Ishikawa (cell line): ENCODE measurements at regions not wholly inside any gene's neighbourhood (a gene's known extent, or its start where the extent isn't known, plus 50 kb on each side); places are given as distances from the start of the nearest gene placed in this dataset.

Experiments used
- CEBPB ChIP-seq: IDR thresholded peaks from 2 replicates; pipeline ENCODE4 v1.6.1; 2012
- CREB1 ChIP-seq: IDR thresholded peaks from 2 replicates; pipeline ENCODE4 v1.6.1; 2012; ENCODE audit warnings: low read depth
- EGR1 ChIP-seq: IDR thresholded peaks from 2 replicates; pipeline ENCODE4 v1.6.1; 2012
- EP300 ChIP-seq: IDR thresholded peaks from 2 replicates; pipeline ENCODE4 v1.6.1; 2012; ENCODE audit warnings: borderline replicate concordance
- FOXM1 ChIP-seq: IDR thresholded peaks from 2 replicates; pipeline ENCODE4 v1.6.1; 2012; ENCODE audit warnings: low read depth, borderline replicate concordance
- NFIC ChIP-seq: IDR thresholded peaks from 2 replicates; pipeline ENCODE4 v1.6.1; 2012
- RAD21 ChIP-seq: IDR thresholded peaks from 2 replicates; pipeline ENCODE4 v1.6.1; 2012; ENCODE audit warnings: low read depth
- TAF1 ChIP-seq: IDR thresholded peaks from 2 replicates; pipeline ENCODE4 v1.6.1; 2012; ENCODE audit warnings: low read depth, mild to moderate bottlenecking
- TCF12 ChIP-seq: IDR thresholded peaks from 2 replicates; pipeline ENCODE4 v1.6.1; 2012; ENCODE audit warnings: low read depth
- TEAD4 ChIP-seq: IDR thresholded peaks from 2 replicates; pipeline ENCODE4 v1.6.1; 2012
- YY1 ChIP-seq: IDR thresholded peaks from 2 replicates; pipeline ENCODE4 v1.6.1; 2012; ENCODE audit warnings: low read depth
- ZBTB7A ChIP-seq: IDR thresholded peaks from 2 replicates; pipeline ENCODE4 v1.6.1; 2012; ENCODE audit warnings: low read depth
- TF ChIP-seq, protein P1 (sequence below): IDR thresholded peaks from 2 replicates; pipeline ENCODE4 v1.6.1; 2012
- TF ChIP-seq, protein P2 (sequence below): IDR thresholded peaks from 2 replicates; pipeline ENCODE4 v1.6.1; 2012
- TF ChIP-seq, protein P3 (sequence below): IDR thresholded peaks from 2 replicates; pipeline ENCODE4 v1.6.1; 2012; ENCODE audit warnings: low read depth, mild to moderate bottlenecking

DNA sequence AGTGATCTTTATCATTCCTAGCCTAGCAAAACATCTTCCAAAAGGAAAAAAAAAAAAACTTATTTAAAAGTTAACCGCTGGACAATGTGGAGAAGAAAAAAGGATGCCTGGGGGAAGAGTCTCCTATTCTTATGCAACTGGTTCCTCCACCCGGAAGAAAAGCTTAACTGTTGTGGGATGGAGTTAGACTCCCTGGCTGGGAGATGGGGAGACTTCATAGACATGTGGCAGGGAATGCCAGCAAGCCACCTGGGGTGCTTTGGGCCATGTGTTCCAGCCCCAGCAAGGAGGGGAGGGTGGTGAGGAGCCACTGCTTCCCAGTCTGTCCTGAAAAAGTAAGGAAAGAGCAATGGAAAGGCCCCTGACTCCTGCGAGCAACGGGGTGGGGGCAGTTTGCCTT, 119.4 kb upstream of the SPIN4 start:
- TF ChIP-seq, protein P1, sequence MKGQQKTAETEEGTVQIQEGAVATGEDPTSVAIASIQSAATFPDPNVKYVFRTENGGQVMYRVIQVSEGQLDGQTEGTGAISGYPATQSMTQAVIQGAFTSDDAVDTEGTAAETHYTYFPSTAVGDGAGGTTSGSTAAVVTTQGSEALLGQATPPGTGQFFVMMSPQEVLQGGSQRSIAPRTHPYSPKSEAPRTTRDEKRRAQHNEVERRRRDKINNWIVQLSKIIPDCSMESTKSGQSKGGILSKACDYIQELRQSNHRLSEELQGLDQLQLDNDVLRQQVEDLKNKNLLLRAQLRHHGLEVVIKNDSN = no peak
- no peak for TF ChIP-seq FOXM1
- no peak for TF ChIP-seq TAF1
- TF ChIP-seq EGR1 = no peak
- TF ChIP-seq TEAD4 = no peak
- no peak for TF ChIP-seq CEBPB
- TF ChIP-seq, protein P2, sequence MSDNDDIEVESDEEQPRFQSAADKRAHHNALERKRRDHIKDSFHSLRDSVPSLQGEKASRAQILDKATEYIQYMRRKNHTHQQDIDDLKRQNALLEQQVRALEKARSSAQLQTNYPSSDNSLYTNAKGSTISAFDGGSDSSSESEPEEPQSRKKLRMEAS = no peak
- no peak for TF ChIP-seq TCF12
- TF ChIP-seq EP300 = no peak
- TF ChIP-seq CREB1 = no peak
- no peak for TF ChIP-seq YY1
- no peak for TF ChIP-seq RAD21
- TF ChIP-seq, protein P3, sequence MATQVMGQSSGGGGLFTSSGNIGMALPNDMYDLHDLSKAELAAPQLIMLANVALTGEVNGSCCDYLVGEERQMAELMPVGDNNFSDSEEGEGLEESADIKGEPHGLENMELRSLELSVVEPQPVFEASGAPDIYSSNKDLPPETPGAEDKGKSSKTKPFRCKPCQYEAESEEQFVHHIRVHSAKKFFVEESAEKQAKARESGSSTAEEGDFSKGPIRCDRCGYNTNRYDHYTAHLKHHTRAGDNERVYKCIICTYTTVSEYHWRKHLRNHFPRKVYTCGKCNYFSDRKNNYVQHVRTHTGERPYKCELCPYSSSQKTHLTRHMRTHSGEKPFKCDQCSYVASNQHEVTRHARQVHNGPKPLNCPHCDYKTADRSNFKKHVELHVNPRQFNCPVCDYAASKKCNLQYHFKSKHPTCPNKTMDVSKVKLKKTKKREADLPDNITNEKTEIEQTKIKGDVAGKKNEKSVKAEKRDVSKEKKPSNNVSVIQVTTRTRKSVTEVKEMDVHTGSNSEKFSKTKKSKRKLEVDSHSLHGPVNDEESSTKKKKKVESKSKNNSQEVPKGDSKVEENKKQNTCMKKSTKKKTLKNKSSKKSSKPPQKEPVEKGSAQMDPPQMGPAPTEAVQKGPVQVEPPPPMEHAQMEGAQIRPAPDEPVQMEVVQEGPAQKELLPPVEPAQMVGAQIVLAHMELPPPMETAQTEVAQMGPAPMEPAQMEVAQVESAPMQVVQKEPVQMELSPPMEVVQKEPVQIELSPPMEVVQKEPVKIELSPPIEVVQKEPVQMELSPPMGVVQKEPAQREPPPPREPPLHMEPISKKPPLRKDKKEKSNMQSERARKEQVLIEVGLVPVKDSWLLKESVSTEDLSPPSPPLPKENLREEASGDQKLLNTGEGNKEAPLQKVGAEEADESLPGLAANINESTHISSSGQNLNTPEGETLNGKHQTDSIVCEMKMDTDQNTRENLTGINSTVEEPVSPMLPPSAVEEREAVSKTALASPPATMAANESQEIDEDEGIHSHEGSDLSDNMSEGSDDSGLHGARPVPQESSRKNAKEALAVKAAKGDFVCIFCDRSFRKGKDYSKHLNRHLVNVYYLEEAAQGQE = no peak
- no peak for TF ChIP-seq NFIC

DNA sequence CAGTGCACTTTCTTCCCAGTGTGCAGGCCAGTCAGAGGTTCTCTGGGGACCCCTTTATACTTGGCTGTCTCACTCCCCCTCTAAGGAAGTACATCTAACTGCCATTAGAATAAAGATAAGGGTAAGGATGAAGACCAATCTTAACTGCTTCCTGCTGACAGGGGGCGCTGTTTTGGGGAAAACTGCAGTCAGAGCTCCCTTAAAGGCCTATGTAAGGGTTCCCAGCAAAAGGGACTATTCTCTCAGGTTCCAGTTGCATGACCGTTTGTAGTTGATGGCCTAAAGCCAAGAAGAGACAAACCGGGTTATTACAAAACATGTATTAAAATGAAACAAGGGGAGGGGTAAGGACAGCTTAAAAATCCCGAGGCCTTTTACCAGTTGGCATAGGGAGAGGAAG, 115.6 kb upstream of the SPIN4 start:
- TF ChIP-seq TAF1 = no peak
- no peak for TF ChIP-seq EP300
- TF ChIP-seq ZBTB7A = no peak
- no peak for TF ChIP-seq EGR1
- TF ChIP-seq TCF12 = no peak
- no peak for TF ChIP-seq NFIC

DNA sequence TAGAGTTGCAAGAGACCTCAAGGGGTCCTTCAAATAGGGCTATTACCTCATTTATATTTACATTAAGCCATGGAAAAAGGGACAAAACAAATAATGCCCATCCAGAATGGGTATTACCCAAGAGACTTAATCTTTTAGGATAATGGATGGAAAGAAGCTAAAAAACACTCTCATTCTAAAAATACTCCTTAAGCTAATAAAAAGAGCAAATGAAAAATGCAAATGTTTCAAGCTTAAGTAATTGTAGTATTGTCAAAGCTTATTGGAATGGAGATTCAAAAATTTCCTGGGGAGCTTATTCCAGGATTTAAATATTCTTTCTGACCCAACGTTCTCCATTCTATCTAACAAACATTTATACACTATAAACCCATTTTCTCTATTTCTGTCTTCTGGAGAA, 107.8 kb upstream of the SPIN4 start:
- TF ChIP-seq EGR1 (no peak), TEAD4 (no peak), CEBPB (no peak), RAD21 (no peak), TCF12 (no peak), TAF1 (no peak), CREB1 (no peak), FOXM1 (no peak), YY1 (no peak)
- TF ChIP-seq, protein P3 = no peak
- TF ChIP-seq, protein P1 = no peak
- TF ChIP-seq, protein P2 = no peak

DNA sequence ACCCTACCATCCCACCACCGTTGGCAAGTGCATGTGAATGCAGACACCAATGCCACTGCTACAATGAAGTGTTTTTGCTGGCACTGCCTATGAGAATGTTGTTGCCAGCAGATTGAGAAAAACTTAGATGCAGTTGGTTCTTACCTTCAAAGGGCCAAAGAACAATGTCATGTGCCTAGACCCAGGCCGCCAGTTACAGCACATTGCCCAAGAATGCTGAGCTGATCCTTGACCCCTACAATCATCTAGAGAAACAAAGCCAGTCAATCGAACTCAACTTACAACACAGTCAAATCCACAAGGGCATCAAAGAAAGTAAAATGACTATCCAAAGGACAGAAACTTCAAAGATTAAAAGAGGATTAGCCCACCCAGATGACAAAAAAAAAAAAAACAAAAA, 102.4 kb upstream of the SPIN4 start:
- TF ChIP-seq CREB1 (no peak), FOXM1 (no peak), TEAD4 (no peak), YY1 (no peak), NFIC (no peak), TCF12 (no peak), EGR1 (no peak), RAD21 (no peak), EP300 (no peak), TAF1 (no peak), ZBTB7A (no peak), CEBPB (no peak)
- TF ChIP-seq, protein P1 = no peak
- TF ChIP-seq, protein P2 = no peak
- TF ChIP-seq, protein P3 = no peak
